KMS-11 (cell line): ENCODE measurements at regions not wholly inside any gene's neighbourhood (a gene's known extent, or its start where the extent isn't known, plus 50 kb on each side); places are given as distances from the start of the nearest gene placed in this dataset.

ENCODE experiments used
- H2AFZ ChIP-seq: fragments of 200-600 bp; sonication (generic); 2 replicates; pipeline ENCODE4 v1.6.1; 2016; ENCODE audit warnings: antibody characterized with exemption, mixed run types, low read depth
- H3K27ac ChIP-seq: fragments of 200-600 bp; sonication (generic); 2 replicates; pipeline ENCODE4 v1.6.1; 2016; ENCODE audit warnings: mild to moderate bottlenecking, mixed run types
- H3K27me3 ChIP-seq: fragments of 200-600 bp; sonication (generic); 2 replicates; pipeline ENCODE4 v1.6.1; 2017; ENCODE audit warnings: mild to moderate bottlenecking, low read depth, mixed run types, moderate library complexity; ENCODE audit not compliant: insufficient read depth
- H3K36me3 ChIP-seq: fragments of 200-600 bp; sonication (generic); 2 replicates; pipeline ENCODE4 v1.6.1; 2017; ENCODE audit warnings: mild to moderate bottlenecking, mixed run types; ENCODE audit not compliant: insufficient read depth
- H3K4me1 ChIP-seq: fragments of 200-600 bp; sonication (generic); 2 replicates; pipeline ENCODE4 v1.6.1; 2016; ENCODE audit warnings: mild to moderate bottlenecking, low read depth, mixed run types; ENCODE audit not compliant: poor library complexity, severe bottlenecking
- H3K4me2 ChIP-seq: fragments of 200-600 bp; sonication (generic); 2 replicates; pipeline ENCODE4 v1.7.0; 2016; ENCODE audit warnings: mild to moderate bottlenecking, mixed run types
- H3K4me3 ChIP-seq: fragments of 200-600 bp; sonication (generic); IDR thresholded peaks from 2 replicates; pipeline ENCODE4 v1.6.1; 2017; ENCODE audit warnings: low read depth, low read length, mixed read lengths; ENCODE audit not compliant: insufficient read depth
- H3K79me2 ChIP-seq: fragments of 200-600 bp; sonication (generic); 2 replicates; pipeline ENCODE4 v1.6.1; 2016; ENCODE audit warnings: low read depth, mixed run types; ENCODE audit not compliant: insufficient read depth
- H3K9ac ChIP-seq: fragments of 200-600 bp; sonication (generic); 2 replicates; pipeline ENCODE4 v1.6.1; 2016; ENCODE audit warnings: mild to moderate bottlenecking, mixed run types
- H4K20me1 ChIP-seq: fragments of 200-600 bp; sonication (generic); 2 replicates; pipeline ENCODE4 v1.6.1; 2016; ENCODE audit warnings: mild to moderate bottlenecking, mixed run types; ENCODE audit not compliant: insufficient read depth
- TF ChIP-seq, protein P1 (sequence below): fragments of 200-600 bp; sonication (generic); conservative IDR thresholded peaks from 2 replicates; pipeline ENCODE4 v1.6.1; 2017; ENCODE audit warnings: low read depth, mild to moderate bottlenecking, antibody characterized with exemption, low read length, moderate library complexity, mixed read lengths

- H2AFZ ChIP-seq = no peak overlapping the region
- peaks cover 8% of the 10 kb centered on the region for H3K4me1 ChIP-seq
- H3K4me3 ChIP-seq = no peak overlapping the region
- no peaks in the 10 kb centered on the region for H3K79me2 ChIP-seq
- H3K27ac ChIP-seq = no peak overlapping the region
- TF ChIP-seq, protein P1, sequence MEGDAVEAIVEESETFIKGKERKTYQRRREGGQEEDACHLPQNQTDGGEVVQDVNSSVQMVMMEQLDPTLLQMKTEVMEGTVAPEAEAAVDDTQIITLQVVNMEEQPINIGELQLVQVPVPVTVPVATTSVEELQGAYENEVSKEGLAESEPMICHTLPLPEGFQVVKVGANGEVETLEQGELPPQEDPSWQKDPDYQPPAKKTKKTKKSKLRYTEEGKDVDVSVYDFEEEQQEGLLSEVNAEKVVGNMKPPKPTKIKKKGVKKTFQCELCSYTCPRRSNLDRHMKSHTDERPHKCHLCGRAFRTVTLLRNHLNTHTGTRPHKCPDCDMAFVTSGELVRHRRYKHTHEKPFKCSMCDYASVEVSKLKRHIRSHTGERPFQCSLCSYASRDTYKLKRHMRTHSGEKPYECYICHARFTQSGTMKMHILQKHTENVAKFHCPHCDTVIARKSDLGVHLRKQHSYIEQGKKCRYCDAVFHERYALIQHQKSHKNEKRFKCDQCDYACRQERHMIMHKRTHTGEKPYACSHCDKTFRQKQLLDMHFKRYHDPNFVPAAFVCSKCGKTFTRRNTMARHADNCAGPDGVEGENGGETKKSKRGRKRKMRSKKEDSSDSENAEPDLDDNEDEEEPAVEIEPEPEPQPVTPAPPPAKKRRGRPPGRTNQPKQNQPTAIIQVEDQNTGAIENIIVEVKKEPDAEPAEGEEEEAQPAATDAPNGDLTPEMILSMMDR = no peak
- no peak overlapping the region for H3K9ac ChIP-seq
- H3K4me2 ChIP-seq = no peak overlapping the region
- H4K20me1 ChIP-seq = no peaks in the 10 kb centered on the region
- no peaks in the 10 kb centered on the region for H3K27me3 ChIP-seq
- H3K36me3 ChIP-seq = no peaks in the 10 kb centered on the region
These were observed 566.6 kb upstream of the MEF2C start for GRCh38 chr5:89449392-89450148.

GRCh38 chr5:89447027-89447426 is 564.0 kb upstream of the MEF2C start:
- no peak overlapping the region for H2AFZ ChIP-seq
- H3K4me3 ChIP-seq = no peak overlapping the region
- H3K27ac ChIP-seq = no peak overlapping the region

DNA sequence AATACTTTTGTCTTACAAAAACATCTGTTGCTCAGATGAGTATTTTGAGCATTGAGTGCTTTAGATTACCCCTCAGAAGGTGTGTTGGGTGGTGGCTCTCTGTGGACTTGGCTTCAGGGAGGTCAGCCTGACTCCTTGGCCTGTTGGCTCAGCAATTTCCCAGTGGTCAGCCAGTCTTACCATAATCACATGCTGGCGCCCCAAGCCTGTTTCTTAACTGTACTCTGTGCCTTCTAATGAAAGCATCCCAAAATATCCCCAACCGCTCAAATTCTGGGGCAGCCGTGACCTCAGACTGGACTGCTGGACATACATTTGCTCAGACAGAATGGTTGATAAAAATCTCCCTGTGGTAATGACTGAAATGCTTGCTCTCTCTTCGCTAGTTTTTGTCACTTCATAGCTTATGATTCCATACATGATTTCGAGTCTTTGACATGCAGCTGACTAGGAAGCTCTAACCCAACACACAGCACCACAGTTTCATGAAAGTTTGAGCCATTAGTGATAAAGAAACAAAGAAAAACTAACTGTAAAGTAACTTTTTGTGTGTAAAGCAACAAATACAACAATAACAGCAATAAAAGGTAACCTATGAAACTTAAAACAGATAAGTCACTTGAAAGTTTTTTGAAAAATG is 562.2 kb upstream of the MEF2C start:
- no peaks in the 10 kb centered on the region for H4K20me1 ChIP-seq
- H3K27me3 ChIP-seq = no peaks in the 10 kb centered on the region
- H3K27ac ChIP-seq = no peak overlapping the region
- no peak overlapping the region for H2AFZ ChIP-seq
- TF ChIP-seq, protein P1 = no peak
- no peak overlapping the region for H3K4me3 ChIP-seq
- peaks cover 19% of the 10 kb centered on the region for H3K4me1 ChIP-seq
- no peaks in the 10 kb centered on the region for H3K79me2 ChIP-seq
- H3K9ac ChIP-seq = no peak overlapping the region
- no peaks in the 10 kb centered on the region for H3K36me3 ChIP-seq
- H3K4me2 ChIP-seq = no peak overlapping the region; the same call in 1 of the 2 replicates

More at GRCh38 chr5:89447027-89447426, 564.0 kb upstream of the MEF2C start:
- Histone ChIP-seq H3K27me3 (no peaks in the 10 kb centered on the region), H3K4me1 (peaks cover 11% of the 10 kb centered on the region), H4K20me1 (no peaks in the 10 kb centered on the region), H3K36me3 (no peaks in the 10 kb centered on the region), H3K4me2 (no peak overlapping the region), H3K79me2 (no peaks in the 10 kb centered on the region), H3K9ac (no peak overlapping the region)
- TF ChIP-seq, protein P1 = no peak

DNA sequence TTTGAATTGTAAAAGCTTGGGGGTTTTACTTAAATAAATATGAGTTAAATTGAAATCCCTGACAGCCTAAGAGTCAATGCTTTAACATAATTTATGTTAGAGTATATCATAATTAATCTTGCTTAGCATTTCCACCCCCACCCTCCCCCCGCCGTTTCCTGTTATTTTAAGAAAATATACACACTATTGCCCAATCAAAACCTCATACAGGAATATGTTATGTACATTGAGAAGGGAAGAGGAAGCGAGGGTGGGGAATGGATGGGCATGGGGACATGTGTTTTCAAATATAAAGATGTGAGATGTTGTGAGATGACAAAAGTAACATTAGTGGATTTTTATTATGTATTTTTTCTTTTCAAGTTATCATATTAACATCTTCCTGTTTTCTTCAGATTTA is 561.1 kb upstream of the MEF2C start:
- TF ChIP-seq, protein P1 = no peak
- H3K27me3 ChIP-seq = no peaks in the 10 kb centered on the region
- H3K27ac ChIP-seq = no peak overlapping the region
- H3K79me2 ChIP-seq = no peaks in the 10 kb centered on the region
- H2AFZ ChIP-seq = no peak overlapping the region
- H3K4me3 ChIP-seq = no peak overlapping the region
- no peaks in the 10 kb centered on the region for H4K20me1 ChIP-seq
- H3K4me1 ChIP-seq = peaks cover 30% of the 10 kb centered on the region
- H3K36me3 ChIP-seq = no peaks in the 10 kb centered on the region
- no peak overlapping the region for H3K9ac ChIP-seq
- H3K4me2 ChIP-seq = no peak overlapping the region
